GM21447 (cell line): ENCODE measurements at regions not wholly inside any gene's neighbourhood (a gene's known extent, or its start where the extent isn't known, plus 50 kb on each side); places are given as distances from the start of the nearest gene placed in this dataset.

ENCODE experiments used
- ATAC-seq: cut with Tn5 transposase; IDR thresholded peaks from one replicate; pipeline ENCODE4 v1.9.1; 2021; ENCODE audit not compliant: unreplicated experiment

DNA sequence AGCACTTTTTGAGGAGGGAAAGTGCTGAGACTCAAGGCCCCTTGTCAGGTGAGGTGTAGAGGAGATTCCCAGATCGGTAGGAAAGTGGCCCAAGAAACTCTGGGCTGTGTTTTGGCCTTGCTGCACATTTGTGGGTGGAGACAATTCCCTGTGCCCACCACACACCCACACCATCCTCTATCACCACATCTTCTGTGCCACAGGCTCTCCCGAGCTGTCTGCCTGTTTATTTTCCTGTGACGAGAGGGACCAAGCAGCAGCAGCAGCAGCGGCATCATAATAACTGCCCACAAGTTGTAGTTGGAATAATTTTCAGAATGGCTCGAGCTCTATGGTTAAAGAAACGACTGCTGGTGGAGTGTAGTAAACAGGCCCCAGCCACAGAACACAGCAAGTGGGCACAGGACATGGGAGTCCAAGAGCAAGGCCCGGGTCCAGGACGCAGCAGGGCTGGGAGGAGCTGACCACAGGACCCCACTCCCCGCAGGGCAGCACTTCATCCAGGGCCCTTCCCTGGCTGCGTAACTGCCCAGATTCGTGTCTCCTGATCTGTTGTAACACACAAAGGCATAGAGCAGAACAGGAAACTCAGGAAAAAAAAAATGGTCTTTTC, 55.6 kb upstream of the BCL2L14 start:
- no peak for ATAC-seq

DNA sequence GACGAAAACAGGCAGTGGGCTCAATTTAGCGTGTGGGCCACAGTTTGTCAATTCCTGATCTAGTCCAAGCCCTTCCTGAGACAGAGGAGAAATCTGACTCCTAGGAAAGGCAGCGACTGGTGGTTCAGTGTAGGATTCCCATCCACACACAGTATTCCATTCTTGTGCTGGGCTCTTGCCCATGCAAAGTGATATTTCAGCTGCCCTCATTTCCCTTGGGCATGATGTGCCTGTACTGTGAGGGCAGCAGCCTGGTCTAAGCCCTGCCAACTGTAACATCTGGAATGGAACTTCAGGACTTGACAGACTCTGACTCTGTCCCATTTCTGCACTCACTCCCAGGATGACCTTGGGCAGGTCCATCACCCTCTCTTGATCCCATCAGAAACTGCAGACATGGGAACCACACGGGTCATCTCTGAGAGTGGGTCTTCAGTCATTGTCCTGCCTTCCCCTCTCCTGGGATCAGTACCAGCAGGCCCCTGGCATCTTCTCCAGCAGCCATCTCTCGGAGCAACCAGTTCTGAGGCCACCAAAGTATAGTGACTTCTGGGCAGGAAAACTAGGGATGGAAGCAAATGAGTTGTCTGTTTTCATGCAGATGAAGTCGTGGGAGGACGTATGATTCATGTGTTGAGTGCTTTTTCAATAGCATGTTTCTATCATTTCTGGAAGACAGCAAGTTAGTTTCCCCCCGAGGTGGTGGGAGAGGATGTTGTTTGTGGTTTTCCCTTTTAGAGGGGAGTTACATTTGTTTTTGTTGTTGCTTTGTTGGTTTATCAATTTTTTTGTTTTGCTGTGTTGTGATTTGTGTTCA, 54.2 kb upstream of the BCL2L14 start:
- ATAC-seq: no peak

DNA sequence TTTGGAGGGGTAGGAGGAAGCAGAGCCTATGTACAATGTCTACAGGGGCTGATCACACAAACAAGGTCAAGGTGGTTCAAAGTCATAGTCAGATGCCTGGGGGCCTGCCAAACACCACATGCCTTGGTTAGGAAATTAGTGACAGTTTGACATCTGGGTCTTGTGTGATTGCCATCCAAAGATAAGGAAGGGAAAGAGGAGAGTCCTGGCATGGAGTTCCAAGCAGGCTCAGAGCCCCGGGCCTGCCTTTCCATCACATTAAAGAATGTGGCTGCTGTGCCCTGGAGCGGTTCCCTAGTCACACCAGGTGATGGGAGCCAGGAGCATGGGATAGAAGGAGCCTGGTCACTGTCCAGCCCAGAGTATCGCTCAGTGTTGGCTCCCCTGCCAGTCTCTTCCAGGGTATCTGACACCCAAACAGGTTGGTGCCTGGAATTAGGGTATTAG, 53.6 kb upstream of the BCL2L14 start:
- ATAC-seq: no peak

DNA sequence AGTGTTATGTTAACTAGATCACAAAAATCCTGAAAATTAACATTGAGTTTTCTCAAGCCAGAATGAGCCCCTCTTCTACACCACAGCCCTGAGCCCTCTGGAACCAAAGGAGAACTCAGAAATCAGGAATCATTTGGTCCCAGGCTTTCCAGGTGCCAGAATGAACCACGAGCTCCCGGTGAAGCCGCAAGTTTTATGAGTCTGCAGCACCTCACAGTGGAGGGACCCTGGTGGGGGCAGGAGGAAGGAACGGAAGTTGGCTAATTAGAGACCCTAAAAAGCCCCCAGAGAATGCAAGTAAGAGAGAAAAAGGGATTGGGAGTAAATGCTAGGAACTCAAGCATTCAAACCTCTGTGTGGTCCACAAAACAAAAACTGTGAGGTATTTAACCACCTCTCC, 52.9 kb upstream of the BCL2L14 start:
- ATAC-seq: no peak

DNA sequence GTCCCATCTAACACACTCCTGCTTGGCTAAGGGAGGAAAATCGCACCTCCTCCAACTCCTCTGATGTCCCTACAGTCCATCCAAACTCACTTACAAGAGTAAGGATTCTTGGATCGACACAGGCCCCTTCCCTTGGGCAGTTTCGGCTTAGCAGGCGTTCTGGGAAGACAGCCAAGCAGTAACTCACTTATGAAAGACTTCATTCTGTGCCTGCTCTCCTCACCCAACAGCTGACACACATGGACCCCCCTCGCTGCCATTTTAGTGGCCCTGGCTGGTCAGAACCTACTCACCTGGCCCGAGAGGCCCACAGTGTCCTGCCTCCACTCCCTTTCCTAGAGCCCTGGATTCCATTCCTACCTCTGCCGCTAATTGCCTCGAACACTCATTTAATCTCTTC, 52.3 kb upstream of the BCL2L14 start:
- no peak for ATAC-seq

DNA sequence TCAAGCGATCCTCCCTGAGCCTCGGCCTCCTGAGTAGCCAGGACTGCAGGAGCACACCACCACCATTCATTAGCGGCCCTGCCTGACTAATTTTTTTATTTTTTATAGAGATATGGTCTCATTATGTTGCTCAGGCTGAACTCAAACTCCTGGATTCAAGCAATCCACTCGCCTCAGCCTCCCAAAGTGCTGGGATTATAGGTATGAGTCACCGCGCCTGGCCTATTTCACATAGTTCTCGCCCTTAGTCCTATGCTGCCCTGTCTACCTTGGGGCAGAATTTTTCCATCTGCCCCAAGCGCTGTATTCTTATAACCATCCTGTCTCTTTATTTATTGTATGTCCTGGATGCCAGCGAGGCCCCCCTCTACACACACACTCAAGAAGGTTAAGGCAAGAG, 50.9 kb upstream of the BCL2L14 start:
- no peak for ATAC-seq

DNA sequence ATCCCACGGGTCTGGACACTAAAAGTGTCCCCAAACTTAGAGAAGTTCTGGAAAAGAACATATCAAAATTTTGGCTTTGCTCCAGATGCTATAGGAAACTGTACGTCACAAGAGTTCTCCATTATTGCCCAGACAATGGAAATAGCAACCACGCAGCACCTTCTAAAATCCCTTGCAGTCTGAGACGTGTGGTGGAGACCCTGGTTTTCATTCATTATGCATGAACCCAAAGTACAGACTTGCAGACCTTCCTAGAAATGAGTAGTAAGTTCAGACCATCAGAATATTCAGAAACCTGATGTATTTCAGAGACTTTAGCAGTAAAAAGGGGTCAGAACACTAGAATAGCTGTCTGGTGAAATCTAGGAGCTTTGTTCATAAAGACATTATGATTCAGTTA, 50.0 kb upstream of the BCL2L14 start:
- ATAC-seq: no peak
